ENCODE measurements at regions not wholly inside any gene's neighbourhood (a gene's known extent, or its start where the extent isn't known, plus 50 kb on each side); places are given as distances from the start of the nearest gene placed in this dataset.

DNA sequence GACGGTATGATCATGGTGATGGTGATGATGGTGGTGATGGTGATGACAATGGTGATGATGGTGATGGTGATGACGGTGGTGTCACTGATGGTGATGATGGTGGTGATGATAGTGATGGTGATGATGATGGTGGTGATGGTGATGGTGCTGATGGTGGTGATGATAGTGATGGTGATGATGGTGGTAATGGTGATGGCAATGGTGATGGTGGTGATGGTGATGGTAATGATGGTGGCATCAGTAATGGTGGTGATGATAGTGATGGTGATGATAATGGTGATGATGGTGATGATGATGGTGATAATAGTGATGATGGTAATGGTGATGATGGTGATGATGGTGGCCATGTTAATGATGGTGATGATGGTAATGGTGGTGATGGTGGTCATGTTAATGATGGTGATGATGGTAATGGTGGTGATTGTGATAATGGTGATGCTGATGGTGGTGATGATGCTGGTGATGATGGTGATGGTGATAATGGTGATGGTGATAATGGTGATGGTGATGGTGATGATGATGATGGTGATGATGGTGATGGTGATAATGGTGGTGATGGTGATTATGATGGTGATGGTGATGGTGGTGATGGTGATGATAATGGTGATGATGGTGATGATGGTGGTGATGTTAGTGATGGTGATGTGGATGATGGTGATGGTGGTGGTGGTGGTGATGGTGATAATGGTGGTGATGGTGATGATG, 107.2 kb downstream of the C16orf95 start:
- no peak for TF ChIP-seq CTCF (IDR thresholded peaks at IDR 0.05; ENCODE audit: unreplicated experiment)
- no peak overlapping the region for H3K4me3 Mint-ChIP-seq (ENCODE audit: unreplicated experiment)
- H3K4me1 Mint-ChIP-seq (ENCODE audit: unreplicated experiment): no peaks in the 10 kb centered on the region
- no peaks in the 10 kb centered on the region for H3K9me3 Mint-ChIP-seq (ENCODE audit: unreplicated experiment)
- H3K27me3 Mint-ChIP-seq (ENCODE audit: unreplicated experiment): no peaks in the 10 kb centered on the region
- no peak overlapping the region for H3K27ac Mint-ChIP-seq (ENCODE audit: unreplicated experiment)
- no peaks in the 10 kb centered on the region for H3K36me3 Mint-ChIP-seq (ENCODE audit: low read depth, unreplicated experiment)
- DNase-seq (ENCODE audit: low spot score): no peak

- no peak for DNase-seq (ENCODE audit: low spot score)
- Mint-ChIP-seq H3K27me3 (ENCODE audit: unreplicated experiment) (no peaks in the 10 kb centered on the region), H3K27ac (ENCODE audit: unreplicated experiment) (no peak overlapping the region), H3K4me3 (ENCODE audit: unreplicated experiment) (no peak overlapping the region), H3K4me1 (ENCODE audit: unreplicated experiment) (no peaks in the 10 kb centered on the region), H3K36me3 (ENCODE audit: low read depth, unreplicated experiment) (no peaks in the 10 kb centered on the region), H3K9me3 (ENCODE audit: unreplicated experiment) (no peaks in the 10 kb centered on the region)
- no peak for TF ChIP-seq CTCF (IDR thresholded peaks at IDR 0.05; ENCODE audit: unreplicated experiment)
Measured at GRCh38 chr16:87210894-87211293, 106.3 kb downstream of the C16orf95 start.

- DNase-seq (ENCODE audit: low spot score): no peak
- TF ChIP-seq CTCF (IDR thresholded peaks at IDR 0.05; ENCODE audit: unreplicated experiment): no peak
- Mint-ChIP-seq H3K4me3 (ENCODE audit: unreplicated experiment) (no peak overlapping the region), H3K4me1 (ENCODE audit: unreplicated experiment) (no peaks in the 10 kb centered on the region), H3K36me3 (ENCODE audit: low read depth, unreplicated experiment) (no peaks in the 10 kb centered on the region), H3K9me3 (ENCODE audit: unreplicated experiment) (no peaks in the 10 kb centered on the region), H3K27me3 (ENCODE audit: unreplicated experiment) (no peaks in the 10 kb centered on the region), H3K27ac (ENCODE audit: unreplicated experiment) (no peak overlapping the region)
Measured at GRCh38 chr16:87212026-87212425, 105.2 kb downstream of the C16orf95 start.

- H3K27me3 Mint-ChIP-seq (ENCODE audit: unreplicated experiment): no peaks in the 10 kb centered on the region
- no peak for TF ChIP-seq CTCF (IDR thresholded peaks at IDR 0.05; ENCODE audit: unreplicated experiment)
- DNase-seq (ENCODE audit: low spot score): no peak
- no peaks in the 10 kb centered on the region for H3K36me3 Mint-ChIP-seq (ENCODE audit: low read depth, unreplicated experiment)
- no peak overlapping the region for H3K27ac Mint-ChIP-seq (ENCODE audit: unreplicated experiment)
- no peak overlapping the region for H3K4me3 Mint-ChIP-seq (ENCODE audit: unreplicated experiment)
- no peaks in the 10 kb centered on the region for H3K4me1 Mint-ChIP-seq (ENCODE audit: unreplicated experiment)
- H3K9me3 Mint-ChIP-seq (ENCODE audit: unreplicated experiment): no peaks in the 10 kb centered on the region
Measured at GRCh38 chr16:87213536-87213935, 103.7 kb downstream of the C16orf95 start.

GRCh38 chr16:87216148-87216840, 100.9 kb downstream of the C16orf95 start:
- H3K27ac Mint-ChIP-seq (ENCODE audit: unreplicated experiment): no peak overlapping the region
- H3K36me3 Mint-ChIP-seq (ENCODE audit: low read depth, unreplicated experiment): no peaks in the 10 kb centered on the region
- H3K4me3 Mint-ChIP-seq (ENCODE audit: unreplicated experiment): no peak overlapping the region
- H3K9me3 Mint-ChIP-seq (ENCODE audit: unreplicated experiment): no peaks in the 10 kb centered on the region
- DNase-seq (ENCODE audit: low spot score): no peak
- no peak for TF ChIP-seq CTCF (IDR thresholded peaks at IDR 0.05; ENCODE audit: unreplicated experiment)
- peaks cover 2% of the 10 kb centered on the region for H3K27me3 Mint-ChIP-seq (ENCODE audit: unreplicated experiment)
- H3K4me1 Mint-ChIP-seq (ENCODE audit: unreplicated experiment): no peaks in the 10 kb centered on the region

Data from endothelial cell (in vitro differentiated cells).